ENCODE measurements at regions not wholly inside any gene's neighbourhood (a gene's known extent, or its start where the extent isn't known, plus 50 kb on each side); places are given as distances from the start of the nearest gene placed in this dataset.
"Not testable (repeated sequence)": the region's sequence is repeated elsewhere in the genome, so short reads cannot be mapped to it uniquely, and the experiment has no call there.

- no peak overlapping the region for H3K27ac ChIP-seq
- POLR2A ChIA-PET (ENCODE audit: low non-redundant PET), result no interaction called here
- TF ChIP-seq, protein P1, sequence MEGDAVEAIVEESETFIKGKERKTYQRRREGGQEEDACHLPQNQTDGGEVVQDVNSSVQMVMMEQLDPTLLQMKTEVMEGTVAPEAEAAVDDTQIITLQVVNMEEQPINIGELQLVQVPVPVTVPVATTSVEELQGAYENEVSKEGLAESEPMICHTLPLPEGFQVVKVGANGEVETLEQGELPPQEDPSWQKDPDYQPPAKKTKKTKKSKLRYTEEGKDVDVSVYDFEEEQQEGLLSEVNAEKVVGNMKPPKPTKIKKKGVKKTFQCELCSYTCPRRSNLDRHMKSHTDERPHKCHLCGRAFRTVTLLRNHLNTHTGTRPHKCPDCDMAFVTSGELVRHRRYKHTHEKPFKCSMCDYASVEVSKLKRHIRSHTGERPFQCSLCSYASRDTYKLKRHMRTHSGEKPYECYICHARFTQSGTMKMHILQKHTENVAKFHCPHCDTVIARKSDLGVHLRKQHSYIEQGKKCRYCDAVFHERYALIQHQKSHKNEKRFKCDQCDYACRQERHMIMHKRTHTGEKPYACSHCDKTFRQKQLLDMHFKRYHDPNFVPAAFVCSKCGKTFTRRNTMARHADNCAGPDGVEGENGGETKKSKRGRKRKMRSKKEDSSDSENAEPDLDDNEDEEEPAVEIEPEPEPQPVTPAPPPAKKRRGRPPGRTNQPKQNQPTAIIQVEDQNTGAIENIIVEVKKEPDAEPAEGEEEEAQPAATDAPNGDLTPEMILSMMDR (conservative IDR thresholded peaks at IDR 0.05; ENCODE audit: low read depth), result no peak
- no peak for DNase-seq (ENCODE audit: low spot score)
- CTCF ChIA-PET, result no interaction called here
Measured at GRCh38 chr6:134543128-134543527, 225.2 kb upstream of the SGK1 start.

- no peak for DNase-seq (ENCODE audit: low spot score)
- TF ChIP-seq, protein P1 (conservative IDR thresholded peaks at IDR 0.05; ENCODE audit: low read depth), result no peak
- CTCF ChIA-PET, result no interaction called here
- POLR2A ChIA-PET (ENCODE audit: low non-redundant PET), result no interaction called here
- H3K27ac ChIP-seq, result no peak overlapping the region
Measured at GRCh38 chr6:134541001-134541400, 223.1 kb upstream of the SGK1 start.

GRCh38 chr6:134539865-134540323 is 222.0 kb upstream of the SGK1 start:
- TF ChIP-seq, protein P1 (conservative IDR thresholded peaks at IDR 0.05; ENCODE audit: low read depth), result no peak
- no peak overlapping the region for H3K27ac ChIP-seq
- CTCF ChIA-PET, result no interaction called here
- no peak for DNase-seq (ENCODE audit: low spot score)
- POLR2A ChIA-PET (ENCODE audit: low non-redundant PET), result no interaction called here

GRCh38 chr6:134537765-134538164 is 219.9 kb upstream of the SGK1 start:
- POLR2A ChIA-PET (ENCODE audit: low non-redundant PET); DNase-seq (ENCODE audit: low spot score): not testable (repeated sequence)
- H3K27ac ChIP-seq, result peak overlapping the region; percentile 88
- CTCF ChIA-PET, result interaction anchor here (1.1 kb wide), 1 partner anchor 103 kb away, joined by 3 read pairs; no protein-coding TSS in a partner anchor

- peak overlapping the region; percentile 88 for H3K27ac ChIP-seq
- peak; percentile 94 for DNase-seq (ENCODE audit: low spot score)
- TF ChIP-seq, protein P1 (conservative IDR thresholded peaks at IDR 0.05; ENCODE audit: low read depth), result no peak
- CTCF ChIA-PET, result interaction anchor here (1.1 kb wide), 1 partner anchor 104 kb away, joined by 3 read pairs; no protein-coding TSS in a partner anchor
- POLR2A ChIA-PET (ENCODE audit: low non-redundant PET), result no interaction called here
Measured at GRCh38 chr6:134537146-134537555, 219.2 kb upstream of the SGK1 start.

GRCh38 chr6:134535831-134536230 is 217.9 kb upstream of the SGK1 start:
- POLR2A ChIA-PET (ENCODE audit: low non-redundant PET), result no interaction called here
- CTCF ChIA-PET, result no interaction called here
- TF ChIP-seq, protein P1 (conservative IDR thresholded peaks at IDR 0.05; ENCODE audit: low read depth), result no peak

GRCh38 chr6:134534708-134535149 is 216.8 kb upstream of the SGK1 start:
- TF ChIP-seq, protein P1 (conservative IDR thresholded peaks at IDR 0.05; ENCODE audit: low read depth), result no peak
- ChIA-PET CTCF (no interaction called here), POLR2A (ENCODE audit: low non-redundant PET) (interaction anchor here (0.6 kb wide), 1 partner anchor 54 kb away, joined by 3 read pairs; no protein-coding TSS in a partner anchor)
- no peak for DNase-seq (ENCODE audit: low spot score)
- no peak overlapping the region for H3K27ac ChIP-seq

More at GRCh38 chr6:134535831-134536230, 217.9 kb upstream of the SGK1 start:
- DNase-seq (ENCODE audit: low spot score), result no peak
- H3K27ac ChIP-seq, result no peak overlapping the region
